ENCODE measurements at regions not wholly inside any gene's neighbourhood (a gene's known extent, or its start where the extent isn't known, plus 50 kb on each side); places are given as distances from the start of the nearest gene placed in this dataset.

GRCh38 chr14:97023871-97024270, 226.7 kb downstream of the VRK1 start:
- no peak overlapping the region for H3K4me2 ChIP-seq (ENCODE audit: low read length)
- no peak overlapping the region for H3K4me3 Mint-ChIP-seq (ENCODE audit: unreplicated experiment)
- no peaks in the 10 kb centered on the region for H3K27me3 ChIP-seq (ENCODE audit: insufficient read depth, low read length)
- H3K4me1 ChIP-seq (ENCODE audit: insufficient read depth, low read length): no peaks in the 10 kb centered on the region
- H3K36me3 ChIP-seq (ENCODE audit: insufficient read depth, low read length): no peaks in the 10 kb centered on the region
- no peak overlapping the region for H2AFZ ChIP-seq (ENCODE audit: low read depth, low read length)
- H3K79me2 ChIP-seq (ENCODE audit: insufficient read depth, low read length): no peaks in the 10 kb centered on the region
- H3K36me3 Mint-ChIP-seq (ENCODE audit: low read depth, unreplicated experiment): no peaks in the 10 kb centered on the region
- no peak overlapping the region for H3K9ac ChIP-seq (ENCODE audit: low read length)
- no peaks in the 10 kb centered on the region for H3K4me1 Mint-ChIP-seq (ENCODE audit: low read depth, unreplicated experiment)
- DNase-seq (ENCODE audit: low read depth) (no peak), FAIRE-seq (no peak)
- H3K27ac ChIP-seq (ENCODE audit: low read depth, low read length): no peak overlapping the region
- no peaks in the 10 kb centered on the region for H4K20me1 ChIP-seq (ENCODE audit: insufficient read depth, low read length)
- no peaks in the 10 kb centered on the region for H3K9me3 Mint-ChIP-seq (ENCODE audit: unreplicated experiment)
- H3K4me3 ChIP-seq (ENCODE audit: insufficient read depth, low read depth, low read length): no peak overlapping the region
- no peaks in the 10 kb centered on the region for H3K9me3 ChIP-seq (ENCODE audit: insufficient read depth, low read depth, low read length)
- TF ChIP-seq CTCF (IDR thresholded peaks at IDR 0.05; ENCODE audit: insufficient read depth, low read depth, low read length): no peak
- no peak for TF ChIP-seq EZH2 (IDR thresholded peaks at IDR 0.05; ENCODE audit: insufficient read depth, low read length)
- H3K27ac Mint-ChIP-seq (ENCODE audit: unreplicated experiment): no peak overlapping the region
- H3K27me3 Mint-ChIP-seq (ENCODE audit: low read depth, unreplicated experiment): peaks cover 20% of the 10 kb centered on the region

GRCh38 chr14:97024300-97024699, 227.1 kb downstream of the VRK1 start:
- Histone ChIP-seq H4K20me1 (ENCODE audit: insufficient read depth, low read length) (no peaks in the 10 kb centered on the region), H3K4me1 (ENCODE audit: insufficient read depth, low read length) (no peaks in the 10 kb centered on the region), H3K27me3 (ENCODE audit: insufficient read depth, low read length) (no peaks in the 10 kb centered on the region), H3K9me3 (ENCODE audit: insufficient read depth, low read depth, low read length) (no peaks in the 10 kb centered on the region), H3K4me2 (ENCODE audit: low read length) (no peak overlapping the region), H3K79me2 (ENCODE audit: insufficient read depth, low read length) (no peaks in the 10 kb centered on the region), H3K27ac (ENCODE audit: low read depth, low read length) (no peak overlapping the region), H2AFZ (ENCODE audit: low read depth, low read length) (no peak overlapping the region), H3K4me3 (ENCODE audit: insufficient read depth, low read depth, low read length) (no peak overlapping the region), H3K36me3 (ENCODE audit: insufficient read depth, low read length) (no peaks in the 10 kb centered on the region), H3K9ac (ENCODE audit: low read length) (no peak overlapping the region)
- Mint-ChIP-seq H3K4me3 (ENCODE audit: unreplicated experiment) (no peak overlapping the region), H3K27me3 (ENCODE audit: low read depth, unreplicated experiment) (peaks cover 22% of the 10 kb centered on the region), H3K27ac (ENCODE audit: unreplicated experiment) (no peak overlapping the region), H3K9me3 (ENCODE audit: unreplicated experiment) (no peaks in the 10 kb centered on the region), H3K36me3 (ENCODE audit: low read depth, unreplicated experiment) (no peaks in the 10 kb centered on the region), H3K4me1 (ENCODE audit: low read depth, unreplicated experiment) (no peaks in the 10 kb centered on the region)
- TF ChIP-seq CTCF (IDR thresholded peaks at IDR 0.05; ENCODE audit: insufficient read depth, low read depth, low read length): no peak
- DNase-seq (ENCODE audit: low read depth): no peak
- no peak for FAIRE-seq

GRCh38 chr14:97025722-97026121, 228.5 kb downstream of the VRK1 start:
- FAIRE-seq (no peak), DNase-seq (ENCODE audit: low read depth) (no peak)
- H3K27me3 Mint-ChIP-seq (ENCODE audit: low read depth, unreplicated experiment): peaks cover 29% of the 10 kb centered on the region
- no peak overlapping the region for H3K4me3 Mint-ChIP-seq (ENCODE audit: unreplicated experiment)
- no peak overlapping the region for H3K9ac ChIP-seq (ENCODE audit: low read length)
- no peaks in the 10 kb centered on the region for H3K27me3 ChIP-seq (ENCODE audit: insufficient read depth, low read length)
- no peaks in the 10 kb centered on the region for H3K4me1 Mint-ChIP-seq (ENCODE audit: low read depth, unreplicated experiment)
- H3K4me2 ChIP-seq (ENCODE audit: low read length): no peak overlapping the region
- no peaks in the 10 kb centered on the region for H3K9me3 Mint-ChIP-seq (ENCODE audit: unreplicated experiment)
- H3K27ac Mint-ChIP-seq (ENCODE audit: unreplicated experiment): no peak overlapping the region
- no peaks in the 10 kb centered on the region for H3K36me3 Mint-ChIP-seq (ENCODE audit: low read depth, unreplicated experiment)
- H4K20me1 ChIP-seq (ENCODE audit: insufficient read depth, low read length): no peaks in the 10 kb centered on the region
- H3K9me3 ChIP-seq (ENCODE audit: insufficient read depth, low read depth, low read length): no peaks in the 10 kb centered on the region
- H3K4me1 ChIP-seq (ENCODE audit: insufficient read depth, low read length): no peaks in the 10 kb centered on the region
- no peaks in the 10 kb centered on the region for H3K36me3 ChIP-seq (ENCODE audit: insufficient read depth, low read length)
- H3K79me2 ChIP-seq (ENCODE audit: insufficient read depth, low read length): no peaks in the 10 kb centered on the region
- H3K27ac ChIP-seq (ENCODE audit: low read depth, low read length): no peak overlapping the region
- H3K4me3 ChIP-seq (ENCODE audit: insufficient read depth, low read depth, low read length): no peak overlapping the region
- H2AFZ ChIP-seq (ENCODE audit: low read depth, low read length): no peak overlapping the region
- TF ChIP-seq CTCF (IDR thresholded peaks at IDR 0.05; ENCODE audit: insufficient read depth, low read depth, low read length) (no peak), EZH2 (IDR thresholded peaks at IDR 0.05; ENCODE audit: insufficient read depth, low read length) (no peak)

Measured in astrocyte (in vitro differentiated cells and primary cell).